WTC11 (cell line): ENCODE measurements at regions not wholly inside any gene's neighbourhood (a gene's known extent, or its start where the extent isn't known, plus 50 kb on each side); places are given as distances from the start of the nearest gene placed in this dataset.

Source experiments
- ATAC-seq: fragments of 200-7000 bp; cut with Tn5 transposase; 2 replicates; pipeline ENCODE4 v1.10.0; 2021; ENCODE audit warnings: mild to moderate bottlenecking, moderate library complexity
- CTCF ChIA-PET: fragments of 300-600 bp; sonication (Branson Sonifier 250); formaldehyde crosslinking; loops from one replicate; lab custom pipeline; 2021; ENCODE audit warnings: antibody characterized with exemption; lab: Charles Lee
- POLR2A ChIA-PET: fragments of 350-600 bp; sonication (Branson Sonifier 250); formaldehyde crosslinking; loops from one replicate; lab custom pipeline; 2021; ENCODE audit warnings: antibody characterized with exemption; lab: Charles Lee
- DNase-seq: peaks from one replicate; pipeline ENCODE4 v3.0.0; 2021; ENCODE audit warnings: low spot score
- H3K27ac Mint-ChIP-seq: 2 replicates; pipeline ENCODE4 v1.8.0; 2021; ENCODE audit warnings: mixed read lengths
- H3K27me3 Mint-ChIP-seq: 2 replicates; pipeline ENCODE4 v1.8.0; 2021; ENCODE audit warnings: low read depth, mild to moderate bottlenecking, moderate library complexity, mixed read lengths
- H3K36me3 Mint-ChIP-seq: 2 replicates; pipeline ENCODE4 v1.8.0; 2021; ENCODE audit warnings: mixed read lengths
- H3K4me1 Mint-ChIP-seq: 2 replicates; pipeline ENCODE4 v1.8.0; 2022; ENCODE audit warnings: mixed read lengths
- H3K4me3 Mint-ChIP-seq: 2 replicates; pipeline ENCODE4 v1.8.0; 2021; ENCODE audit warnings: mild to moderate bottlenecking, moderate library complexity, mixed read lengths
- H3K9me3 Mint-ChIP-seq: 2 replicates; pipeline ENCODE4 v1.8.0; 2021; ENCODE audit warnings: mixed read lengths
- CREM ChIP-seq: sonication (generic); formaldehyde crosslinking; IDR thresholded peaks from 2 replicates; pipeline ENCODE4 v1.8.1; 2022; ENCODE audit warnings: mild to moderate bottlenecking, missing genetic modification reagents, moderate library complexity
- NR3C1 ChIP-seq: sonication (generic); formaldehyde crosslinking; conservative IDR thresholded peaks from 2 replicates; pipeline ENCODE4 v1.8.1; 2023; ENCODE audit warnings: low read depth, mild to moderate bottlenecking, missing genetic modification reagents
- SMAD4 ChIP-seq: sonication (generic); formaldehyde crosslinking; IDR thresholded peaks from 2 replicates; pipeline ENCODE4 v1.8.0; 2022; ENCODE audit warnings: mild to moderate bottlenecking, missing genetic modification reagents
- TCF7 ChIP-seq: sonication (generic); formaldehyde crosslinking; IDR thresholded peaks from 2 replicates; pipeline ENCODE4 v1.8.0; 2022; ENCODE audit warnings: mild to moderate bottlenecking, low read depth, missing genetic modification reagents, moderate library complexity
- ZNF138 ChIP-seq: sonication (generic); formaldehyde crosslinking; conservative IDR thresholded peaks from 2 replicates; pipeline ENCODE4 v1.8.1; 2022; ENCODE audit warnings: mild to moderate bottlenecking, moderate library complexity, missing genetic modification reagents
- ZNF219 ChIP-seq: sonication (generic); formaldehyde crosslinking; IDR thresholded peaks from 2 replicates; pipeline ENCODE4 v1.8.0; 2023; ENCODE audit warnings: missing genetic modification reagents, mild to moderate bottlenecking, borderline replicate concordance
- ZNF396 ChIP-seq: fragments of 250-450 bp; sonication (Bioruptor Pico); IDR thresholded peaks from 2 replicates; pipeline ENCODE4 v1.8.0; 2021; ENCODE audit warnings: mild to moderate bottlenecking, moderate library complexity, borderline replicate concordance
- ZNF416 ChIP-seq: fragments of 250-450 bp; sonication (Bioruptor Pico); IDR thresholded peaks from 2 replicates; pipeline ENCODE4 v1.9.0; 2021; ENCODE audit warnings: mild to moderate bottlenecking, inconsistent platforms
- TF ChIP-seq, protein P1 (sequence below): fragments of 250-450 bp; sonication (Bioruptor Pico); IDR thresholded peaks from 2 replicates; pipeline ENCODE4 v1.9.0; 2021; ENCODE audit warnings: mild to moderate bottlenecking
- TF ChIP-seq, protein P2 (sequence below): sonication (generic); formaldehyde crosslinking; IDR thresholded peaks from 2 replicates; pipeline ENCODE4 v1.8.1; 2022; ENCODE audit warnings: missing genetic modification reagents, borderline replicate concordance
- TF ChIP-seq, protein P3 (sequence below): sonication (generic); formaldehyde crosslinking; IDR thresholded peaks from 2 replicates; pipeline ENCODE4 v1.8.1; 2022; ENCODE audit warnings: low read depth, missing genetic modification reagents, borderline replicate concordance
- TF ChIP-seq, protein P4 (sequence below): fragments of 250-450 bp; sonication (Bioruptor Pico); IDR thresholded peaks from 2 replicates; pipeline ENCODE4 v1.9.0; 2021; ENCODE audit warnings: mild to moderate bottlenecking

DNA sequence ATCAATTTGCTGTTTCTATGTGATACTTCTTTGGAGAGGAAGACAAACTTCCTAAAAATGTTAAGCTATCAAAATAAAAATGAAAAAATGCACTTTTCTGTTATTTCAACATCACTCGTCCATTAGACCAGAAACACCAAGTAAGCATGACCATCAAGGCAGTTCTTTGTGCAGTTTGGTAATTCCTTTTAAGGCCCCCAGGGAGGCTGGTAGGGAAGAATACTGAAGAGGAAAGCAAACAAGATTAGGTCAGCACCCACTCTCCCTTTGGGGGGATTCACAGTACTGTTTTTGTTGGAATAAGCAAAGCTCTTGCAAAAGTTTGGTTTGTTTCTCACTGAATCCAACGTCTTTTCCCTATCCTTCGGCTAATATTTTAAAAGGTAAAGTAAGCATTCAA, 206.8 kb upstream of the SLC35B3 start:
- Mint-ChIP-seq H3K9me3 (peaks cover 30% of the 10 kb centered on the region), H3K4me3 (no peak overlapping the region)
- POLR2A ChIA-PET, result no interaction called here

DNA sequence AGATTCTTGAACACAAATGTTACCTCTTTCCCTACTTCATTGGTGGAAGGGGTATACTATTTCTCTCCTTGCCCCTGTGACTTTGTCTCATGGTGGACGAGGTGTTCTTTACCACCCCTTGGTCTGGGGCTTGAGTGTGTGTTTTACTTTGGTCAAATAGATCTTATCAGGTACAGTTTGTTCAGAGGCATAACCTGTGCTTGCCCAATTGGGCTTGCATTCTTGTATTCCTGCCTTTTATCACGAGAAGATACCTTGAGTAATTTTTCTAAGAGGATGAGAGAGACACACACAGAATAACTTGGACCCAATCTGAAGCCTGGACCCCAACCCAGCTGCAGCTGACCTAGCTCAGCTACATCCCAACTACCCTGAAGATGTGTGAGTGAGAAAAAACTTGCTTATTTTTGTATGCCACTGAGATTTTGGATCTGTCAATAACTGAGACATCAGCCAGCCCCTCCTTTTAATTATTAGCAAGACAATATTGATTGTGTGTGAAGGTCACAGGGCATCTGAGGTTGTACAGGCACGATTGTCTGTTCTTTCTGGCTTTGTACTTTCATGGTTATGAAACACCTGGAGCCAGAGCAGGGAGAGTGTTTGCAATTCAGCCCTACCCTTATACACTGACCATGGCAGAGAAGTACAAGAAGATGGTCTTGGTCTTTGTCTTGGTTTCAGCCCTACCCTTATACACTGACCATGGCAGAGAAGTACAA, 204.7 kb upstream of the SLC35B3 start:
- TF ChIP-seq ZNF138 (CRISPR knock-in tag) (no peak), NR3C1 (CRISPR knock-in tag) (no peak), ZNF416 (CRISPR knock-in tag) (no peak)
- TF ChIP-seq, protein P1, sequence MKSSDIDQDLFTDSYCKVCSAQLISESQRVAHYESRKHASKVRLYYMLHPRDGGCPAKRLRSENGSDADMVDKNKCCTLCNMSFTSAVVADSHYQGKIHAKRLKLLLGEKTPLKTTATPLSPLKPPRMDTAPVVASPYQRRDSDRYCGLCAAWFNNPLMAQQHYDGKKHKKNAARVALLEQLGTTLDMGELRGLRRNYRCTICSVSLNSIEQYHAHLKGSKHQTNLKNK (CRISPR knock-in tag), result no peak
- TF ChIP-seq, protein P2, sequence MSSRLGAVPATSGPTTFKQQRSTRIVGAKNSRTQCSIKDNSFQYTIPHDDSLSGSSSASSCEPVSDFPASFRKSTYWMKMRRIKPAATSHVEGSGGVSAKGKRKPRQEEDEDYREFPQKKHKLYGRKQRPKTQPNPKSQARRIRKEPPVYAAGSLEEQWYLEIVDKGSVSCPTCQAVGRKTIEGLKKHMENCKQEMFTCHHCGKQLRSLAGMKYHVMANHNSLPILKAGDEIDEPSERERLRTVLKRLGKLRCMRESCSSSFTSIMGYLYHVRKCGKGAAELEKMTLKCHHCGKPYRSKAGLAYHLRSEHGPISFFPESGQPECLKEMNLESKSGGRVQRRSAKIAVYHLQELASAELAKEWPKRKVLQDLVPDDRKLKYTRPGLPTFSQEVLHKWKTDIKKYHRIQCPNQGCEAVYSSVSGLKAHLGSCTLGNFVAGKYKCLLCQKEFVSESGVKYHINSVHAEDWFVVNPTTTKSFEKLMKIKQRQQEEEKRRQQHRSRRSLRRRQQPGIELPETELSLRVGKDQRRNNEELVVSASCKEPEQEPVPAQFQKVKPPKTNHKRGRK (CRISPR knock-in tag), result no peak
- TF ChIP-seq, protein P3, sequence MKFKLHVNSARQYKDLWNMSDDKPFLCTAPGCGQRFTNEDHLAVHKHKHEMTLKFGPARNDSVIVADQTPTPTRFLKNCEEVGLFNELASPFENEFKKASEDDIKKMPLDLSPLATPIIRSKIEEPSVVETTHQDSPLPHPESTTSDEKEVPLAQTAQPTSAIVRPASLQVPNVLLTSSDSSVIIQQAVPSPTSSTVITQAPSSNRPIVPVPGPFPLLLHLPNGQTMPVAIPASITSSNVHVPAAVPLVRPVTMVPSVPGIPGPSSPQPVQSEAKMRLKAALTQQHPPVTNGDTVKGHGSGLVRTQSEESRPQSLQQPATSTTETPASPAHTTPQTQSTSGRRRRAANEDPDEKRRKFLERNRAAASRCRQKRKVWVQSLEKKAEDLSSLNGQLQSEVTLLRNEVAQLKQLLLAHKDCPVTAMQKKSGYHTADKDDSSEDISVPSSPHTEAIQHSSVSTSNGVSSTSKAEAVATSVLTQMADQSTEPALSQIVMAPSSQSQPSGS (CRISPR knock-in tag), result no peak
- CTCF ChIA-PET, result no interaction called here
- Mint-ChIP-seq H3K27ac (no peak overlapping the region), H3K4me3 (no peak overlapping the region), H3K9me3 (peaks cover 28% of the 10 kb centered on the region), H3K4me1 (no peaks in the 10 kb centered on the region), H3K36me3 (no peaks in the 10 kb centered on the region), H3K27me3 (no peaks in the 10 kb centered on the region)
- POLR2A ChIA-PET, result no interaction called here
- DNase-seq (no peak), ATAC-seq (no peak)

More for the DNA sequence above, 206.8 kb upstream of the SLC35B3 start:
- DNase-seq, result no peak
- H3K27ac Mint-ChIP-seq, result no peak overlapping the region
- no peaks in the 10 kb centered on the region for H3K27me3 Mint-ChIP-seq
- no peak for TF ChIP-seq CREM
- TF ChIP-seq, protein P2 (CRISPR knock-in tag), result no peak
- no peak for TF ChIP-seq SMAD4 (CRISPR knock-in tag)
- TF ChIP-seq, protein P4, sequence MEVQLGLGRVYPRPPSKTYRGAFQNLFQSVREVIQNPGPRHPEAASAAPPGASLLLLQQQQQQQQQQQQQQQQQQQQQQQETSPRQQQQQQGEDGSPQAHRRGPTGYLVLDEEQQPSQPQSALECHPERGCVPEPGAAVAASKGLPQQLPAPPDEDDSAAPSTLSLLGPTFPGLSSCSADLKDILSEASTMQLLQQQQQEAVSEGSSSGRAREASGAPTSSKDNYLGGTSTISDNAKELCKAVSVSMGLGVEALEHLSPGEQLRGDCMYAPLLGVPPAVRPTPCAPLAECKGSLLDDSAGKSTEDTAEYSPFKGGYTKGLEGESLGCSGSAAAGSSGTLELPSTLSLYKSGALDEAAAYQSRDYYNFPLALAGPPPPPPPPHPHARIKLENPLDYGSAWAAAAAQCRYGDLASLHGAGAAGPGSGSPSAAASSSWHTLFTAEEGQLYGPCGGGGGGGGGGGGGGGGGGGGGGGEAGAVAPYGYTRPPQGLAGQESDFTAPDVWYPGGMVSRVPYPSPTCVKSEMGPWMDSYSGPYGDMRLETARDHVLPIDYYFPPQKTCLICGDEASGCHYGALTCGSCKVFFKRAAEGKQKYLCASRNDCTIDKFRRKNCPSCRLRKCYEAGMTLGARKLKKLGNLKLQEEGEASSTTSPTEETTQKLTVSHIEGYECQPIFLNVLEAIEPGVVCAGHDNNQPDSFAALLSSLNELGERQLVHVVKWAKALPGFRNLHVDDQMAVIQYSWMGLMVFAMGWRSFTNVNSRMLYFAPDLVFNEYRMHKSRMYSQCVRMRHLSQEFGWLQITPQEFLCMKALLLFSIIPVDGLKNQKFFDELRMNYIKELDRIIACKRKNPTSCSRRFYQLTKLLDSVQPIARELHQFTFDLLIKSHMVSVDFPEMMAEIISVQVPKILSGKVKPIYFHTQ (CRISPR knock-in tag), result no peak
- TF ChIP-seq ZNF219 (CRISPR knock-in tag), result no peak
- TF ChIP-seq ZNF396 (CRISPR knock-in tag), result no peak
- TF ChIP-seq, protein P3 (CRISPR knock-in tag), result no peak
- TF ChIP-seq TCF7 (CRISPR knock-in tag), result no peak
- no peaks in the 10 kb centered on the region for H3K4me1 Mint-ChIP-seq
- CTCF ChIA-PET, result no interaction called here
- no peaks in the 10 kb centered on the region for H3K36me3 Mint-ChIP-seq
- ATAC-seq, result no peak
